ENCODE measurements at regions not wholly inside any gene's neighbourhood (a gene's known extent, or its start where the extent isn't known, plus 50 kb on each side); places are given as distances from the start of the nearest gene placed in this dataset.

- DNase-seq (ENCODE audit: low read depth, low spot score) = no peak
- H3K9ac ChIP-seq (ENCODE audit: insufficient read length, low read depth) = no peak overlapping the region
- no peaks in the 10 kb centered on the region for H3K36me3 ChIP-seq (ENCODE audit: insufficient read depth, insufficient read length, low read length)
- no peaks in the 10 kb centered on the region for H3K27me3 ChIP-seq (ENCODE audit: insufficient read depth, insufficient read length)
- TF ChIP-seq SUZ12 (IDR thresholded peaks at IDR 0.05; ENCODE audit: extremely low read depth, insufficient read depth, insufficient read length) (no peak), YY1 (IDR thresholded peaks at IDR 0.05; ENCODE audit: insufficient read depth, insufficient read length) (no peak), ZNF274 (IDR thresholded peaks at IDR 0.05; ENCODE audit: low read depth, low read length) (no peak)
- no peaks in the 10 kb centered on the region for H3K9me3 ChIP-seq (ENCODE audit: insufficient read depth, low read length)
- H3K4me1 ChIP-seq (ENCODE audit: insufficient read depth, insufficient read length) = no peaks in the 10 kb centered on the region
- no peak overlapping the region for H3K4me3 ChIP-seq (ENCODE audit: insufficient read length, low read depth)
Measured at GRCh38 chr2:19474128-19474527, 115.7 kb upstream of the OSR1 start.

GRCh38 chr2:19473350-19473749 lies 114.9 kb upstream of the OSR1 start:
- TF ChIP-seq YY1 (IDR thresholded peaks at IDR 0.05; ENCODE audit: insufficient read depth, insufficient read length) = no peak
- no peak for TF ChIP-seq ZNF274 (IDR thresholded peaks at IDR 0.05; ENCODE audit: low read depth, low read length)
- TF ChIP-seq SUZ12 (IDR thresholded peaks at IDR 0.05; ENCODE audit: extremely low read depth, insufficient read depth, insufficient read length) = no peak
- Histone ChIP-seq H3K4me1 (ENCODE audit: insufficient read depth, insufficient read length) (no peaks in the 10 kb centered on the region), H3K9ac (ENCODE audit: insufficient read length, low read depth) (no peak overlapping the region)

GRCh38 chr2:19472391-19472978 lies 114.1 kb upstream of the OSR1 start:
- H3K27me3 ChIP-seq (ENCODE audit: insufficient read depth, insufficient read length) = no peaks in the 10 kb centered on the region
- no peak overlapping the region for H3K9ac ChIP-seq (ENCODE audit: insufficient read length, low read depth)
- no peak overlapping the region for H3K4me3 ChIP-seq (ENCODE audit: insufficient read length, low read depth)
- H3K4me1 ChIP-seq (ENCODE audit: insufficient read depth, insufficient read length) = no peaks in the 10 kb centered on the region
- H3K36me3 ChIP-seq (ENCODE audit: insufficient read depth, insufficient read length, low read length) = no peaks in the 10 kb centered on the region
- no peaks in the 10 kb centered on the region for H3K9me3 ChIP-seq (ENCODE audit: insufficient read depth, low read length)
- no peak for DNase-seq (ENCODE audit: low read depth, low spot score)
- TF ChIP-seq YY1 (IDR thresholded peaks at IDR 0.05; ENCODE audit: insufficient read depth, insufficient read length) (no peak), SUZ12 (IDR thresholded peaks at IDR 0.05; ENCODE audit: extremely low read depth, insufficient read depth, insufficient read length) (no peak), ZNF274 (IDR thresholded peaks at IDR 0.05; ENCODE audit: low read depth, low read length) (no peak)

More at GRCh38 chr2:19473350-19473749, 114.9 kb upstream of the OSR1 start:
- Histone ChIP-seq H3K27me3 (ENCODE audit: insufficient read depth, insufficient read length) (no peaks in the 10 kb centered on the region), H3K9me3 (ENCODE audit: insufficient read depth, low read length) (no peaks in the 10 kb centered on the region), H3K4me3 (ENCODE audit: insufficient read length, low read depth) (no peak overlapping the region), H3K36me3 (ENCODE audit: insufficient read depth, insufficient read length, low read length) (no peaks in the 10 kb centered on the region)
- no peak for DNase-seq (ENCODE audit: low read depth, low spot score)

- DNase-seq (ENCODE audit: low read depth, low spot score) = no peak
- Histone ChIP-seq H3K9ac (ENCODE audit: insufficient read length, low read depth) (no peak overlapping the region), H3K4me1 (ENCODE audit: insufficient read depth, insufficient read length) (no peaks in the 10 kb centered on the region), H3K36me3 (ENCODE audit: insufficient read depth, insufficient read length, low read length) (no peaks in the 10 kb centered on the region), H3K27me3 (ENCODE audit: insufficient read depth, insufficient read length) (no peaks in the 10 kb centered on the region), H3K9me3 (ENCODE audit: insufficient read depth, low read length) (no peaks in the 10 kb centered on the region), H3K4me3 (ENCODE audit: insufficient read length, low read depth) (no peak overlapping the region)
- TF ChIP-seq SUZ12 (IDR thresholded peaks at IDR 0.05; ENCODE audit: extremely low read depth, insufficient read depth, insufficient read length) (no peak), YY1 (IDR thresholded peaks at IDR 0.05; ENCODE audit: insufficient read depth, insufficient read length) (no peak), ZNF274 (IDR thresholded peaks at IDR 0.05; ENCODE audit: low read depth, low read length) (no peak)
Measured at GRCh38 chr2:19471491-19471890, 113.1 kb upstream of the OSR1 start.

GRCh38 chr2:19465978-19466377 lies 107.6 kb upstream of the OSR1 start:
- Histone ChIP-seq H3K4me1 (ENCODE audit: insufficient read depth, insufficient read length) (no peaks in the 10 kb centered on the region), H3K36me3 (ENCODE audit: insufficient read depth, insufficient read length, low read length) (no peaks in the 10 kb centered on the region), H3K9ac (ENCODE audit: insufficient read length, low read depth) (no peak overlapping the region), H3K4me3 (ENCODE audit: insufficient read length, low read depth) (no peak overlapping the region), H3K9me3 (ENCODE audit: insufficient read depth, low read length) (no peaks in the 10 kb centered on the region), H3K27me3 (ENCODE audit: insufficient read depth, insufficient read length) (no peaks in the 10 kb centered on the region)
- TF ChIP-seq SUZ12 (IDR thresholded peaks at IDR 0.05; ENCODE audit: extremely low read depth, insufficient read depth, insufficient read length) (no peak), ZNF274 (IDR thresholded peaks at IDR 0.05; ENCODE audit: low read depth, low read length) (no peak), YY1 (IDR thresholded peaks at IDR 0.05; ENCODE audit: insufficient read depth, insufficient read length) (no peak)
- no peak for DNase-seq (ENCODE audit: low read depth, low spot score)

GRCh38 chr2:19462256-19462645 lies 103.8 kb upstream of the OSR1 start:
- H3K27me3 ChIP-seq (ENCODE audit: insufficient read depth, insufficient read length) = no peaks in the 10 kb centered on the region
- no peak overlapping the region for H3K4me3 ChIP-seq (ENCODE audit: insufficient read length, low read depth)
- H3K9me3 ChIP-seq (ENCODE audit: insufficient read depth, low read length) = no peaks in the 10 kb centered on the region
- H3K4me1 ChIP-seq (ENCODE audit: insufficient read depth, insufficient read length) = no peaks in the 10 kb centered on the region
- TF ChIP-seq YY1 (IDR thresholded peaks at IDR 0.05; ENCODE audit: insufficient read depth, insufficient read length) (no peak), ZNF274 (IDR thresholded peaks at IDR 0.05; ENCODE audit: low read depth, low read length) (no peak), SUZ12 (IDR thresholded peaks at IDR 0.05; ENCODE audit: extremely low read depth, insufficient read depth, insufficient read length) (no peak)
- H3K9ac ChIP-seq (ENCODE audit: insufficient read length, low read depth) = no peak overlapping the region
- DNase-seq (ENCODE audit: low read depth, low spot score) = no peak
- no peaks in the 10 kb centered on the region for H3K36me3 ChIP-seq (ENCODE audit: insufficient read depth, insufficient read length, low read length)

- H3K4me3 ChIP-seq (ENCODE audit: insufficient read length, low read depth) = no peak overlapping the region
- no peaks in the 10 kb centered on the region for H3K4me1 ChIP-seq (ENCODE audit: insufficient read depth, insufficient read length)
- no peak overlapping the region for H3K9ac ChIP-seq (ENCODE audit: insufficient read length, low read depth)
- DNase-seq (ENCODE audit: low read depth, low spot score) = peak; percentile 39
- H3K36me3 ChIP-seq (ENCODE audit: insufficient read depth, insufficient read length, low read length) = no peaks in the 10 kb centered on the region
- TF ChIP-seq YY1 (IDR thresholded peaks at IDR 0.05; ENCODE audit: insufficient read depth, insufficient read length) = no peak
- TF ChIP-seq ZNF274 (IDR thresholded peaks at IDR 0.05; ENCODE audit: low read depth, low read length) = no peak
- no peak for TF ChIP-seq SUZ12 (IDR thresholded peaks at IDR 0.05; ENCODE audit: extremely low read depth, insufficient read depth, insufficient read length)
- no peaks in the 10 kb centered on the region for H3K9me3 ChIP-seq (ENCODE audit: insufficient read depth, low read length)
- H3K27me3 ChIP-seq (ENCODE audit: insufficient read depth, insufficient read length) = no peaks in the 10 kb centered on the region
Measured at GRCh38 chr2:19461504-19462255, 103.3 kb upstream of the OSR1 start.
